Fibroblast of villous mesenchyme (primary cell): ENCODE measurements at regions not wholly inside any gene's neighbourhood (a gene's known extent, or its start where the extent isn't known, plus 50 kb on each side); places are given as distances from the start of the nearest gene placed in this dataset.

Experiments used
- DNase-seq: peaks from one replicate; pipeline ENCODE4 v3.0.0-alpha.2; 2010; ENCODE audit warnings: low read depth
- H3K4me3 ChIP-seq: 2 replicates; pipeline ENCODE4 v1.5.1; 2011; ENCODE audit warnings: low read depth, mild to moderate bottlenecking, low read length
- TF ChIP-seq, protein P1 (sequence below): IDR thresholded peaks from 2 replicates; pipeline ENCODE4 v1.5.1; 2012; ENCODE audit warnings: low read depth, mild to moderate bottlenecking, low read length; ENCODE audit not compliant: insufficient read depth

DNA sequence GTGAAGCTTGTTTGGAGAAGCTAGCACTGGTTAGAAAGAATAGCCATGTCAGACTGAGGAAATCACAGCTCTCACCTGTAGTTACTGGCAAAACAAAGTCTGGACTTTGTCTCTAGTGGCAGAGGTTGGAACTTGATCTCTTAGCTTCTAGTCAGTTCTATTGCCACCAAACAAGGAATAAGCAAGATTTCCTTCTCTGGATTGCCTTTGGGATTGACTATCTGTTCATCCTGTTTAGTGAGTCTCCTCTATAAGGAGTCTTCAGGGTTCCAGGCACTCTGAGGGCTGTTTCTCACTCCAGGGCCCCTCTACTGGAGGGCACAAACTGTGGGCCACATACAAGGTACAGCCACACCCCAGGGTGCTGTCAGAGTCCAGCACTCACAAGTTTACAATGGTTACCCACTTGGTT, 426.6 kb upstream of the THBS1 start:
- no peak for DNase-seq
- TF ChIP-seq, protein P1, sequence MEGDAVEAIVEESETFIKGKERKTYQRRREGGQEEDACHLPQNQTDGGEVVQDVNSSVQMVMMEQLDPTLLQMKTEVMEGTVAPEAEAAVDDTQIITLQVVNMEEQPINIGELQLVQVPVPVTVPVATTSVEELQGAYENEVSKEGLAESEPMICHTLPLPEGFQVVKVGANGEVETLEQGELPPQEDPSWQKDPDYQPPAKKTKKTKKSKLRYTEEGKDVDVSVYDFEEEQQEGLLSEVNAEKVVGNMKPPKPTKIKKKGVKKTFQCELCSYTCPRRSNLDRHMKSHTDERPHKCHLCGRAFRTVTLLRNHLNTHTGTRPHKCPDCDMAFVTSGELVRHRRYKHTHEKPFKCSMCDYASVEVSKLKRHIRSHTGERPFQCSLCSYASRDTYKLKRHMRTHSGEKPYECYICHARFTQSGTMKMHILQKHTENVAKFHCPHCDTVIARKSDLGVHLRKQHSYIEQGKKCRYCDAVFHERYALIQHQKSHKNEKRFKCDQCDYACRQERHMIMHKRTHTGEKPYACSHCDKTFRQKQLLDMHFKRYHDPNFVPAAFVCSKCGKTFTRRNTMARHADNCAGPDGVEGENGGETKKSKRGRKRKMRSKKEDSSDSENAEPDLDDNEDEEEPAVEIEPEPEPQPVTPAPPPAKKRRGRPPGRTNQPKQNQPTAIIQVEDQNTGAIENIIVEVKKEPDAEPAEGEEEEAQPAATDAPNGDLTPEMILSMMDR: peak; percentile 23
- H3K4me3 ChIP-seq: no peak overlapping the region

DNA sequence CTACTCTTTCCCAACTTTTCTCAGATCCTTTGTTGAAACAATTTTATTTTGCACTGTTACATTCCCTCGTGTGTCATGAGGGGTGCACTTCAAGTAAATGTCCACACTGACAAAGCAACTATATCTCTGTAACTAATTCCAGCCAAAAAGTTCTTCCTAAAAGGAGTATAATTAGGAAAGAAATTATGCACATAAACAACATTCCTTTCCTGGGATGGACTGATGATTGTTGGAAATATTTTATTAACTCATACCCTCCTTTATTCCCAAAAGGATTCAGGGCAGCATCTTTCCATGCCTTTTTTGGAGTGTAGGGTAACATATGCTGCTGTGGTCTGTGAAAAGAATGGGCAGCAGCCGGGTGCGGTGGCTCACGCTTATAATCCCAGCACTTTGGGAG, 426.1 kb upstream of the THBS1 start:
- no peak overlapping the region for H3K4me3 ChIP-seq
- TF ChIP-seq, protein P1: no peak
- no peak for DNase-seq

DNA sequence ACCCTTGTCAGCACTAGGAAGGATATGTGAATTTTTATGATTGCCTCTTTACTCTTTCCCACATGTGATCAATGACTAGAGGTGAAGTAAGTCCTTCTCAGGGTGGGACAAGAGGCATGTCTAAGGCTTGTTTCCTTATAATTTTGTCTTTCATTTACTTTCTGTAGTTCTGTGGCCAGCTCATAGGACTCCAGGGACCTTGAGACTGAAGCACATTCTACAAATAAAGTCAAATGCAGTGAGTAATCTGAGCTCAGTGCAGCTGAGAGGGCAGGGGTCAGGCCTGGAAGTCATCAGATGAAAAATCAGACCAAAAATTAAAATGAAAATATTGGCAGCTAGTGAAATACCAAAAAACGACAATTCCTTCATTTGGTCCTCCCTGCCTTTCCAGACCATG, 424.7 kb upstream of the THBS1 start:
- TF ChIP-seq, protein P1: no peak
- no peak overlapping the region for H3K4me3 ChIP-seq
- peak; percentile 64 for DNase-seq

DNA sequence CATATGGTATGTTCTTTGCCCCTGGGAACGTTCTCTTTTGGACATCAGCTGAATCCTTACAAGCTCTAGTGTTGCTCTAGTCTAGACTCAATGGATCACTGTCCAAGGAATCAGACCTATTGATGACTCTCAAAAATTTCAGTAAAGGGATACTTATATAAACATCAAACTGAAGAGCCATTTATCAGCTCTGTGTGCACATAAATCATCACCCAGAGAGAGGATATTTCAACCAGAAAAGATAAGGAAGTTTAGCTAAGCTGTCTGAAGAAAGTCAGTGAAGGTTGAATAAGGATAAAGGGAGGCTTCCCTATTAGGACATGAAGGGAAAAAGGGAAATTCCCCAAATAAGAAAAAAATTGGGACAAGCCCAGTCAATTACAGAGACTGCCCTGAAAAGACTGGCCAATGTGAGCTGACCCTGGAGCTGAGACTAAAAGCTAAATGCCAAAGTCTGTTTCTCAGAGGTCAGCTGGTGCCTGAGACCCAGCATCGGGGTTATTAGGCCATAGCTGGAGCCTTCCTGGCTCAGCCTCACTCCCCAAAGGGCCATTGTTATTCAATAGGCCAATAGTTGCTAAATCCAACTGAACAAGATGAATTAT, 424.1 kb upstream of the THBS1 start:
- TF ChIP-seq, protein P1: no peak
- no peak overlapping the region for H3K4me3 ChIP-seq
- peak; percentile 42 for DNase-seq

DNA sequence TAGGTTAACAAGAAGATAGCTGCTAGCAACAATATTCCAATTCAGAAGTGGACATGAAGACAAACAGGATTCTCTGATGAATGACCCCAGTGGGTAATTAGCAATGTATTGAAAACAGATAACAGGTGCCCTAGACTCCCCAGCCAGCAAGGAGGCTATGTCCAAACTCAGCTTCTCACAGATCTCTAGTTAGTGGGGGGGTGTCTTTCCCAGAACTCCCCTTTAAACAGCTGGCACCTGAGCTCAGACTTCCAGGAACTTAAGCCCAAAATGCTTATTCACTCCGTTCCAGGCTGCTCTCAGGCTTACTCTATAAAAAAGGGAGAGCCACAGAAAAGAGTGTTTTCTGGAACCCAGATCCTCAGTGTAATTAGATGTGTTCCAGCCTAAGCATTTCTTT, 423.0 kb upstream of the THBS1 start:
- H3K4me3 ChIP-seq: no peak overlapping the region
- TF ChIP-seq, protein P1: no peak
- DNase-seq: no peak

DNA sequence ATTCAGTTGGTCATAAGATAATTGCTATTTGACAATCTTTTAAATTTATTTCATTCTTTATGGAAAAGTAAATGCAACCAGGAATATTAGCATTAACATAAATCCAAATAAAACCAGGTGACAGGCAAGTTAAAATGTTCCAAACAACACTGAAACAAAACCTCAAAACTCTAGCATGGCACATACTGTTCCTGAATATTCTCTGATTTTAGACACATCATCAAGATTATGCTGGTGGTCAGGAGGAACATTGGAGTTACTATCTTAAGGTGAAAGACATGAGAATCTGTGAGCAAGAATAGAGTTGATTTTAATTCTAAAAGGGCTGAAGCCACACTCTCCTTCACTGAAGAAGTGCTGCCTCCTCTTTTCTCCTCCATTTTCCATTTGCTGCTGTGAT, 421.0 kb upstream of the THBS1 start:
- DNase-seq: no peak
- TF ChIP-seq, protein P1: no peak
- H3K4me3 ChIP-seq: no peak overlapping the region

DNA sequence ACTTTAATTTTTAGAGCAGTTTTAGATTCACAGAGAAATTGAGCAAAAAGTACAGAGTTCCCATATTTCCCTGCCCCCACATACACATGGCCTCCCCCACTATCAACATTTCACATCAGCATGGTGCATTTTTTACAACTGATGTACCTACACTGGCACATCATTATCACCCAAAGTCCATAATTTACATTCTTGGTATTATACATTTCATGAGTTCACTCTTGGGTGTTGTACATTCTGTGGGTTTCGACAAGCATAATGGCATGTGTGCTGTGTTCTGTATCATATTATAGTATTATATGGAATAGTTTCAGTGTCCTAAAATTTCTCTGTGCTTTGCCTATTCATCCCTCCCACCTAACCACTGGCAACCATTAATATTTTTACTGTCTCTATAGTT, 419.8 kb upstream of the THBS1 start:
- DNase-seq: no peak
- TF ChIP-seq, protein P1: no peak
- H3K4me3 ChIP-seq: no peak overlapping the region
